NT2/D1 (cell line): ENCODE measurements at regions not wholly inside any gene's neighbourhood (a gene's known extent, or its start where the extent isn't known, plus 50 kb on each side); places are given as distances from the start of the nearest gene placed in this dataset.

ENCODE experiments used
- SUZ12 ChIP-seq: IDR thresholded peaks from 2 replicates; pipeline ENCODE4 v1.6.1; 2011; ENCODE audit not compliant: insufficient read length, insufficient read depth; ENCODE audit errors: extremely low read depth
- YY1 ChIP-seq: IDR thresholded peaks from 2 replicates; pipeline ENCODE4 v1.6.1; 2011; ENCODE audit not compliant: insufficient read length, insufficient read depth

- TF ChIP-seq SUZ12: no peak
- no peak for TF ChIP-seq YY1
Observed at GRCh38 chr3:63090656-63091055, 187.5 kb upstream of the SYNPR start.
